8988T (cell line): ENCODE measurements at regions not wholly inside any gene's neighbourhood (a gene's known extent, or its start where the extent isn't known, plus 50 kb on each side); places are given as distances from the start of the nearest gene placed in this dataset.
"Not testable (repeated sequence)": the region's sequence is repeated elsewhere in the genome, so short reads cannot be mapped to it uniquely, and the experiment has no call there.

Experiments
- DNase-seq: peaks from one replicate; pipeline ENCODE4 v3.0.0; 2011

GRCh38 chr9:22508354-22508753, 61.7 kb downstream of the DMRTA1 start:
- DNase-seq = not testable (repeated sequence)

- DNase-seq = no peak
Measured at GRCh38 chr9:22508790-22509189, 62.2 kb downstream of the DMRTA1 start.

GRCh38 chr9:22512495-22512894, 65.9 kb downstream of the DMRTA1 start:
- DNase-seq = no peak

GRCh38 chr9:22514871-22515270, 68.2 kb downstream of the DMRTA1 start:
- no peak for DNase-seq

GRCh38 chr9:22522206-22522740, 75.6 kb downstream of the DMRTA1 start:
- DNase-seq = no peak

GRCh38 chr9:22528485-22528884, 81.9 kb downstream of the DMRTA1 start:
- no peak for DNase-seq

GRCh38 chr9:22529426-22530199, 83.0 kb downstream of the DMRTA1 start:
- no peak for DNase-seq

- no peak for DNase-seq
Measured at GRCh38 chr9:22535780-22536179, 89.2 kb downstream of the DMRTA1 start.

GRCh38 chr9:22537721-22538120, 91.1 kb downstream of the DMRTA1 start:
- no peak for DNase-seq

- DNase-seq = no peak
Measured at GRCh38 chr9:22548625-22549024, 102.0 kb downstream of the DMRTA1 start.

- no peak for DNase-seq
Measured at GRCh38 chr9:22574740-22575139, 128.1 kb downstream of the DMRTA1 start.

- DNase-seq = no peak
Measured at GRCh38 chr9:22580788-22581187, 134.2 kb downstream of the DMRTA1 start.

GRCh38 chr9:22582221-22582620, 135.6 kb downstream of the DMRTA1 start:
- no peak for DNase-seq

- no peak for DNase-seq
Measured at GRCh38 chr9:22588918-22589317, 142.3 kb downstream of the DMRTA1 start.

GRCh38 chr9:22590336-22591033, 143.9 kb downstream of the DMRTA1 start:
- DNase-seq = no peak

GRCh38 chr9:22595805-22596204, 149.2 kb downstream of the DMRTA1 start:
- DNase-seq = no peak

- DNase-seq = no peak
Measured at GRCh38 chr9:22617156-22617555, 170.5 kb downstream of the DMRTA1 start.

- DNase-seq = no peak
Measured at GRCh38 chr9:22622815-22623214, 176.2 kb downstream of the DMRTA1 start.

GRCh38 chr9:22623236-22623635, 176.6 kb downstream of the DMRTA1 start:
- no peak for DNase-seq

- no peak for DNase-seq
Measured at GRCh38 chr9:22625540-22625939, 178.9 kb downstream of the DMRTA1 start.

- no peak for DNase-seq
Measured at GRCh38 chr9:22643541-22643940, 196.9 kb downstream of the DMRTA1 start.

GRCh38 chr9:22645893-22646292, 199.3 kb downstream of the DMRTA1 start:
- DNase-seq = no peak

GRCh38 chr9:22649384-22649783, 202.8 kb downstream of the DMRTA1 start:
- no peak for DNase-seq

GRCh38 chr9:22650145-22650544, 203.5 kb downstream of the DMRTA1 start:
- no peak for DNase-seq
